Neural cell (in vitro differentiated cells): ENCODE measurements at regions not wholly inside any gene's neighbourhood (a gene's known extent, or its start where the extent isn't known, plus 50 kb on each side); places are given as distances from the start of the nearest gene placed in this dataset.

Experiments
- H2AFZ ChIP-seq: fragments of 200-600, 300-800 bp; sonication (generic), shearing (Covaris generic); 2 replicates; pipeline ENCODE4 v1.6.0; 2014; ENCODE audit warnings: low read depth, mild to moderate bottlenecking, antibody characterized with exemption, low read length, moderate library complexity
- H3F3A ChIP-seq: fragments of 200-600 bp; shearing (Covaris generic); 2 replicates; pipeline ENCODE4 v1.6.1; 2016; ENCODE audit warnings: mild to moderate bottlenecking, moderate library complexity, mixed read lengths, antibody characterized with exemption, low read length; ENCODE audit not compliant: insufficient read depth, poor library complexity, severe bottlenecking
- H3K27ac ChIP-seq: fragments of 200-600, 300-800 bp; sonication (generic), shearing (Covaris generic); 2 replicates; pipeline ENCODE4 v1.5.1; 2014; ENCODE audit warnings: mild to moderate bottlenecking, low read length, moderate library complexity
- H3K27me3 ChIP-seq: fragments of 300-800, 200-600 bp; sonication (generic), shearing (Covaris generic); 2 replicates; pipeline ENCODE4 v1.6.0; 2014; ENCODE audit warnings: mild to moderate bottlenecking, low read depth, low read length, moderate library complexity; ENCODE audit not compliant: insufficient read depth
- H3K36me3 ChIP-seq: fragments of 300-800, 200-600 bp; sonication (generic), shearing (Covaris generic); 2 replicates; pipeline ENCODE4 v1.5.1; 2014; ENCODE audit warnings: mild to moderate bottlenecking, antibody characterized with exemption, low read length, moderate library complexity; ENCODE audit not compliant: insufficient read depth
- H3K4me2 ChIP-seq: fragments of 300-800, 200-600 bp; sonication (generic), shearing (Covaris generic); 2 replicates; pipeline ENCODE4 v1.6.0; 2014; ENCODE audit warnings: mild to moderate bottlenecking, low read length
- H3K4me3 ChIP-seq: fragments of 300-800, 200-600 bp; sonication (generic), shearing (Covaris generic); 2 replicates; pipeline ENCODE4 v1.5.1; 2014; ENCODE audit warnings: mild to moderate bottlenecking, low read length, moderate library complexity
- H3K79me2 ChIP-seq: fragments of 200-600 bp; shearing (Covaris generic); replicated peaks from 2 replicates; pipeline ENCODE4 v1.6.0; 2014; ENCODE audit warnings: mild to moderate bottlenecking, low read length, moderate library complexity; ENCODE audit not compliant: insufficient read depth
- H3K9ac ChIP-seq: fragments of 300-800, 200-600 bp; sonication (generic), shearing (Covaris generic); 2 replicates; pipeline ENCODE4 v1.6.1; 2016; ENCODE audit warnings: mild to moderate bottlenecking, low read length, mixed read lengths
- H3K9me2 ChIP-seq: fragments of 200-600 bp; shearing (Covaris generic); 2 replicates; pipeline ENCODE4 v1.6.1; 2016; ENCODE audit warnings: mild to moderate bottlenecking, low read length, mixed read lengths; ENCODE audit not compliant: insufficient read depth
- H3K9me3 ChIP-seq: fragments of 200-600, 300-800 bp; sonication (generic), shearing (Covaris generic); 2 replicates; pipeline ENCODE4 v1.6.1; 2016; ENCODE audit warnings: mild to moderate bottlenecking, mixed run types, low read length, moderate library complexity, mixed read lengths
- H4K20me1 ChIP-seq: fragments of 200-600 bp; shearing (Covaris generic); 2 replicates; pipeline ENCODE4 v1.6.1; 2016; ENCODE audit warnings: mild to moderate bottlenecking, mixed run types; ENCODE audit not compliant: insufficient read depth
- EP300 ChIP-seq: fragments of 450-650 bp; conservative IDR thresholded peaks from 2 replicates; pipeline ENCODE4 v1.6.1; 2014; ENCODE audit warnings: antibody characterized with exemption, mild to moderate bottlenecking, moderate library complexity; ENCODE audit not compliant: poor library complexity, severe bottlenecking
- EZH2 ChIP-seq: fragments of 200-600, 300-800 bp; shearing (Covaris generic), sonication (generic); IDR thresholded peaks from 2 replicates; pipeline ENCODE4 v1.6.1; 2014; ENCODE audit warnings: antibody characterized with exemption, low read length, borderline replicate concordance, mild to moderate bottlenecking; ENCODE audit not compliant: insufficient read depth, poor library complexity, severe bottlenecking
- MXI1 ChIP-seq: fragments of 450-650 bp; conservative IDR thresholded peaks from 2 replicates; pipeline ENCODE4 v1.6.1; 2014; ENCODE audit warnings: antibody characterized with exemption, mild to moderate bottlenecking; ENCODE audit not compliant: poor library complexity, severe bottlenecking
- POLR2AphosphoS5 ChIP-seq: IDR thresholded peaks from 2 replicates; pipeline ENCODE4 v1.6.1; 2012
- RAD21 ChIP-seq: fragments of 450-650 bp; conservative IDR thresholded peaks from 2 replicates; pipeline ENCODE4 v1.6.1; 2014; ENCODE audit warnings: antibody characterized with exemption, mild to moderate bottlenecking, moderate library complexity
- REST ChIP-seq: IDR thresholded peaks from 2 replicates; pipeline ENCODE4 v1.6.1; 2012; ENCODE audit warnings: borderline replicate concordance
- SMC3 ChIP-seq: fragments of 450-650 bp; conservative IDR thresholded peaks from 2 replicates; pipeline ENCODE4 v1.6.1; 2014; ENCODE audit warnings: antibody characterized with exemption, mild to moderate bottlenecking, moderate library complexity; ENCODE audit not compliant: poor library complexity
- TAF1 ChIP-seq: IDR thresholded peaks from 2 replicates; pipeline ENCODE4 v1.6.1; 2012; ENCODE audit warnings: low read depth
- TF ChIP-seq, protein P1 (sequence below): fragments of 450-650 bp; IDR thresholded peaks from 2 replicates; pipeline ENCODE4 v1.5.1; 2014; ENCODE audit warnings: antibody characterized with exemption, mild to moderate bottlenecking, moderate library complexity; ENCODE audit not compliant: poor library complexity, severe bottlenecking

GRCh38 chr5:152218694-152219093 lies 186.4 kb downstream of the NMUR2 start:
- H4K20me1 ChIP-seq: no peaks in the 10 kb centered on the region
- H3K9ac ChIP-seq: no peak overlapping the region
- TF ChIP-seq POLR2AphosphoS5 (peak; percentile 92), MXI1 (no peak), REST (peak; percentile 37), EP300 (peak; percentile 74)
- H3K4me3 ChIP-seq: no peak overlapping the region
- H3K36me3 ChIP-seq: no peaks in the 10 kb centered on the region
- no peak overlapping the region for H3K27ac ChIP-seq
- H3K9me2 ChIP-seq: no peaks in the 10 kb centered on the region
- no peaks in the 10 kb centered on the region for H3K79me2 ChIP-seq
- H3K9me3 ChIP-seq: no peaks in the 10 kb centered on the region
- no peaks in the 10 kb centered on the region for H3F3A ChIP-seq
- H2AFZ ChIP-seq: no peak overlapping the region
- peaks cover 13% of the 10 kb centered on the region for H3K27me3 ChIP-seq
- H3K4me2 ChIP-seq: no peak overlapping the region

- H3K9ac ChIP-seq: no peak overlapping the region
- no peak for TF ChIP-seq SMC3
- no peak for TF ChIP-seq EP300
- TF ChIP-seq TAF1: no peak
- TF ChIP-seq MXI1: no peak
- no peak for TF ChIP-seq RAD21
- TF ChIP-seq POLR2AphosphoS5: no peak
- TF ChIP-seq, protein P1, sequence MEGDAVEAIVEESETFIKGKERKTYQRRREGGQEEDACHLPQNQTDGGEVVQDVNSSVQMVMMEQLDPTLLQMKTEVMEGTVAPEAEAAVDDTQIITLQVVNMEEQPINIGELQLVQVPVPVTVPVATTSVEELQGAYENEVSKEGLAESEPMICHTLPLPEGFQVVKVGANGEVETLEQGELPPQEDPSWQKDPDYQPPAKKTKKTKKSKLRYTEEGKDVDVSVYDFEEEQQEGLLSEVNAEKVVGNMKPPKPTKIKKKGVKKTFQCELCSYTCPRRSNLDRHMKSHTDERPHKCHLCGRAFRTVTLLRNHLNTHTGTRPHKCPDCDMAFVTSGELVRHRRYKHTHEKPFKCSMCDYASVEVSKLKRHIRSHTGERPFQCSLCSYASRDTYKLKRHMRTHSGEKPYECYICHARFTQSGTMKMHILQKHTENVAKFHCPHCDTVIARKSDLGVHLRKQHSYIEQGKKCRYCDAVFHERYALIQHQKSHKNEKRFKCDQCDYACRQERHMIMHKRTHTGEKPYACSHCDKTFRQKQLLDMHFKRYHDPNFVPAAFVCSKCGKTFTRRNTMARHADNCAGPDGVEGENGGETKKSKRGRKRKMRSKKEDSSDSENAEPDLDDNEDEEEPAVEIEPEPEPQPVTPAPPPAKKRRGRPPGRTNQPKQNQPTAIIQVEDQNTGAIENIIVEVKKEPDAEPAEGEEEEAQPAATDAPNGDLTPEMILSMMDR: no peak
- no peak for TF ChIP-seq REST
- TF ChIP-seq EZH2: no peak
- H3K79me2 ChIP-seq: no peaks in the 10 kb centered on the region
- no peaks in the 10 kb centered on the region for H3F3A ChIP-seq
- H4K20me1 ChIP-seq: no peaks in the 10 kb centered on the region
- H3K27ac ChIP-seq: no peak overlapping the region
- no peak overlapping the region for H3K4me2 ChIP-seq
- no peaks in the 10 kb centered on the region for H3K9me2 ChIP-seq
- no peak overlapping the region for H2AFZ ChIP-seq
- H3K36me3 ChIP-seq: no peaks in the 10 kb centered on the region
- no peaks in the 10 kb centered on the region for H3K9me3 ChIP-seq
- H3K4me3 ChIP-seq: no peak overlapping the region
- no peaks in the 10 kb centered on the region for H3K27me3 ChIP-seq
Measured at GRCh38 chr5:152205804-152206203, 199.3 kb downstream of the NMUR2 start.
